ENCODE measurements at regions not wholly inside any gene's neighbourhood (a gene's known extent, or its start where the extent isn't known, plus 50 kb on each side); places are given as distances from the start of the nearest gene placed in this dataset.
"Not testable (repeated sequence)": the region's sequence is repeated elsewhere in the genome, so short reads cannot be mapped to it uniquely, and the experiment has no call there.

GRCh38 chr13:59076386-59076785, 1087.3 kb downstream of the DIAPH3 start:
- TF ChIP-seq CTCF (conservative IDR thresholded peaks at IDR 0.05 in 1 of 2, IDR thresholded peaks at IDR 0.05 in 1 of 2; ENCODE audit: extremely low read depth in 1 of 2, insufficient read depth in 1 of 2, low read depth in 1 of 2, low read length in 2 of 2); EZH2 (IDR thresholded peaks at IDR 0.05; ENCODE audit: borderline replicate concordance, low read length): not testable (repeated sequence)

Data from mammary epithelial cell (primary cell).